IPS-18c (cell line): ENCODE measurements at regions not wholly inside any gene's neighbourhood (a gene's known extent, or its start where the extent isn't known, plus 50 kb on each side); places are given as distances from the start of the nearest gene placed in this dataset.

Experiments used
- H3K4me3 ChIP-seq: 2 replicates; pipeline ENCODE4 v1.7.0; 2013; ENCODE audit warnings: low read depth, mild to moderate bottlenecking, low read length, moderate library complexity; ENCODE audit not compliant: insufficient read depth
- H3K9me3 ChIP-seq: one replicate; pipeline ENCODE4 v1.6.1; 2013; ENCODE audit warnings: mild to moderate bottlenecking, low read length, moderate library complexity; ENCODE audit not compliant: control insufficient read depth, insufficient read depth

DNA sequence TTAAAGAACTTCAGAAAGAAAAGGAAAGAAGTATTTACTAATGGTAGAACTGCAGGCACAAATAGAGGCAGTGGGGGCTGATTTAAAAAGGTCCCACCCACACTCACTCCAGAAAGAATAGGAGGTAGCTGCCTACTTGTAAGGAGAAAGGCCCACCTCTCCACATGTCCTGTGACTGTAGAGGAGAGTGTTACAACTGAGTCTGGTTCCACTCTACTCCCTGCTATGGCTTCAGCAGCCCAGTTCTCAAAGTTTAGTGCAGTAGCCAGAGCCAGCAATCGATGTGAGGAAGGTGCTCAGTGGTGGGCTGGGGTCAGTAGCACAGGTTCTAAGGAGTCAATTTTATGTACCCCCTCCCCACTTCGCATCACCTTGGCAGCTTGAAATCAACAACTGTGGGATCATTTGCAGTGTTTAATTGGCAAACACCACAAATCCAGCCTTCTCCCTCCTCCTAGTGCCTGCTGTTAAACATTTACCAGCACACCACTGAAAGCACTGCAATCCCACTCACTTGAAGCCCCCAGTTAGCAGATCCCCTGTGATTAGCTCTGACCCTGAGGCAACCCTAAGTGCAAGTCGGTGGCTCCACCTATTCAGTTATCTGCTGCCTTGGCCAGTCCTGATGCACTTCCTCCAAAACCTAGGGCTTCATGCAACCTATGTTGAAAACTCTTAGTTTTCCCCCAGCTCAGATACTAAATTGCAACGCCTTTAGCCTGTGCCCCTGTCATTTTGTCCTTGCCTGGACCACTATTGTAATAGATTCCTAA lies 146.6 kb downstream of the BBOX1 start:
- Histone ChIP-seq H3K4me3 (no peak overlapping the region), H3K9me3 (no peaks in the 10 kb centered on the region)

DNA sequence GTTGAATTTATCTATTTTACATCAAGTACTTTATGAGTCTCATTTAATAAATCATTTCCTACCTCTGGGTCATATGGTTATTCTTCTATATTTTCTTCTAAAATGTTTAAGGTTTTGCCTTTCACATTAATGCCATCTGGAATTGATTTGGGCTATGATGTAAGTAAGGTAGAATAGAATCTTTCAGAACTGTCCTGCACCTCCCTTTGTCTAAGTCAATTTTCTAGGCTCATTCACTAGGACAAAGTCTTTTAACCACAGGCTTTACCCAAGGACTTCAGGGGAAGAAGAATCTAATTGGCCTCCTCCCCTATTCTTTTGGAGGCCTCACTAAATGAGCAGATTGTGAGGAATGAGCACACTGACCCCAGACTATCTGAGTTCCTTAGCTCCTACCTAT lies 146.0 kb downstream of the BBOX1 start:
- Histone ChIP-seq H3K4me3 (no peak overlapping the region), H3K9me3 (no peaks in the 10 kb centered on the region)

DNA sequence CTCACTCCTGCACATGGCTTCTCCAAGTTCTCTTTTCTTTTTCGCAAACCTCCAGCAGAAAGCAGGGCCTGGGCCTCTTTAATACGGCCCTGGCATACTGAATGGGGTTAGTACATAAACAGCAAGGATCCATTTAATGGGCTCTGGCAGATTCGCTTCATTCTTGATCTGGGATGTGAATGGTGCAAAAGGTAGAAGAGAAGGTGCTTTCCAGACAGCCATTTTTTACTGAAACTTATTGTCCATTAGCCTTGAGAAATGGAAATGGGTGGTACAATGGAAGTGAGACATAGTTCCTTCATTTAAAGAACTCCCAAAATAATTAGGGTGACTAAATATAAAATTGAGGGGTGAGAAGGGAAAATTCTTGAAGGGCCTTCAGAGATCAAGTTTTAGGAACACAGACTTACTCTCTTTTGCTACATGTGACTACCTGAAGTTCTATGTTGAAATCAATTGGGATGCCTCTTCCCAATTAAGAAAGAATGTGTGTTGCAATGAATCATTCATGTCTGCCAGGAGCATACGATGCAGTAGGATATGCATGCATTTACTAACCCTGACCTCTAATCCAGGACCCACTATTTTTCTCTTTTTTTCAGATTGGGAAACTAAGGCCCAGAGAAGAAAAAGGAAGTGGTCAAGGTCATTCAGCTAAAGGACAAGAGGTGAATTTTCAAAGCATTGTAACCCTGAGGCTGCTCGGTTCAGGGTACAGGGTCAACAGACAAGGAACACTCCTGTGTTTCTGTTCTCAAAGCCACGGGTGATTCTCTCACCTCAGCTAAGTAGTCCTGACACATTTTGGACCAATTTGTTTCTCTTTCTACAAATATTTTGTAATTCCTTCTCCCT lies 144.1 kb downstream of the BBOX1 start:
- no peak overlapping the region for H3K4me3 ChIP-seq
- no peaks in the 10 kb centered on the region for H3K9me3 ChIP-seq

DNA sequence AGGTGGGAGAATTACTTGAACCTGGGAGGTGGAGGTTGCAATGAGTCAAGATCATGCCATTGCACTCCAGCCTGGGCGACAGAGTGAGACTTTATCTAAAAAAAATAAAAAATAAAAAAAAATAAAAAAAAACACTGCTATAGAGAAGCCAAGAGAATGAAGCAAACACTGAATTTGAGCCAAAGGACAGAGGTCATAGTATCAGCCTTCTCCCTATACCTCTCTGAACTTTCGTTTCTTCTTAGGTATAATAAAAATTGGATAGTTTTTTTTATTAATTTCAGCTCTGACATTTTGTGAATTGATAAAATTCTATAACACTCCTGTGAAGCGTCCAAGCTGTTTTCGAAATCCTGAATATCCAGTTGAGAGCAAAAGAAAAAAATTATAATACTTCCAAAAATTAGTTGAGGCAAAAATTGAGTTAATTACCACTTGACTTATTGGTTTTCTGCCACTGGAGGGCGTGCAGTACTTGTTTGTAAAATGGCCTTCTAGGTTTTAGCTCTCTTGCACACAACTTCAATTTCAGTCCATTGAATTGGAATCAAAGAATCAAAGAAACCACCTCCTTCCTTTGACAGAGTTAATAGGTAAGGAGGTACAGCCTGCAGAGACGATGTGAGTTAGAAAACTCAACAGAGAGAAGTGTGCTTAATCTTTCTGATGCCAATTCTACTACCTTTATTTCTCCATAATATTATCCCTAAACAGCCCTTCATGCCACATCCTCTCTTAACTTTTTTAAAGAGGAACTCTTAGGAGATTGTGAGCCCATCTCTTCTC lies 143.2 kb downstream of the BBOX1 start:
- no peak overlapping the region for H3K4me3 ChIP-seq

DNA sequence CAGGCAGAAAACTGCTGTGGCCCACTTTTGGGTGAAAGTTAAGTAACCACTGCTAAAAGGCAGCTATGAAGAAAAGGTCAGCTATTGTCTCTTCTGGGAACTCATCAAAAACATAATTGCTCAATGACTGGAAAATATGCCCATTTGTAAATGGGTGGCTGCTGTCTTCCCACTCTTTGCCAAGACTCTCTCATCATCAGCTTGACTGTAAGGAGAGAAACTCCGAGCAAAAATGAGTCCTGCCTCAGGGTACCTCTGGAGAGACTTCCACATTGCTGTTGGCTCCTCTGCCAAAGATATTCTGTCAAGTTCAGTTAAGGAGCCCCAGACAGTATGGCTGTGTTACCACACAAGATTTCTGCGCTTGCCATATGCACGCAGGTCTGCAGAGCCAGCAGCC lies 138.7 kb downstream of the BBOX1 start:
- no peak overlapping the region for H3K4me3 ChIP-seq
- no peaks in the 10 kb centered on the region for H3K9me3 ChIP-seq

More for the DNA sequence above, 143.2 kb downstream of the BBOX1 start:
- H3K9me3 ChIP-seq, result no peaks in the 10 kb centered on the region

DNA sequence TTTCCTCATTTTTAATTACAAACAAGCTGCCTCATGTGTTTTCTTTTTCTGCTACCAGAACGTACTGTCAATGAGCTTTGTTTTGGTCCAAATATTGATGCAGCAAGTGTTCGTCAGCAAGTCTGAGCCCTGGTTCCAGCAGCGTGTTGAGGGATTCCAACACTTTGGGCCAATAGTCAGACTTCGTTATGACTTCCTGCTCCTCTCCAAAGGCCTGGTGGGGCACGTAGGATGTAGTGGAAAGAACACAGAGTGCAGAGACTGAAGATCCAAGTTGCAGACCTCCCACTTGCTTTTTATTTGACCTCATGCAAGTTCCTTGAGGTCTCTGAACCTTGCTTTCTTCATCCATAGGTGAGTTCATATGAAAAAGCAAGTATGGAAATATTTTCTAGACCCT lies 138.2 kb downstream of the BBOX1 start:
- no peak overlapping the region for H3K4me3 ChIP-seq
- H3K9me3 ChIP-seq, result no peaks in the 10 kb centered on the region
